ENCODE measurements at regions not wholly inside any gene's neighbourhood (a gene's known extent, or its start where the extent isn't known, plus 50 kb on each side); places are given as distances from the start of the nearest gene placed in this dataset.

DNA sequence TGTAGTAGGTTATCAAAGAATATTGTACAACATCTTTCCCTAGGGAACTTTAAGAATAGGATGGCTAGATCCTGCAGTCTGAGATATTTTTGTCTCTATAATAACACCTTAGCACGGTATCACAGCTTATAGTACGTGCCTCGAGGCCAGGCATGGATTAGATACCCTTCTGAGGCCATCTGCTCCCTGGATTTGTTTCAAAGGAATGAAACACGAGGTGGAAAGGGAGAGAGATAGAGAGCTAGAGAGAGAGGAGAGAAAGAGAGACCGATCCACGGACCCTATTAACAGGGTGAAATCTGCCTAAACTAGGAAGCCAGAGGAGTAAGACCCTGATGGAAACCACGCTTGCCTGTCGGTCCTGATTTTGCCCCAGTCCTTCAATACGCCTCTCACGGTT lies 92.5 kb downstream of the CD83 start:
- TF ChIP-seq POLR2A (IDR thresholded peaks at IDR 0.05) = no peak
- TF ChIP-seq, protein P1, sequence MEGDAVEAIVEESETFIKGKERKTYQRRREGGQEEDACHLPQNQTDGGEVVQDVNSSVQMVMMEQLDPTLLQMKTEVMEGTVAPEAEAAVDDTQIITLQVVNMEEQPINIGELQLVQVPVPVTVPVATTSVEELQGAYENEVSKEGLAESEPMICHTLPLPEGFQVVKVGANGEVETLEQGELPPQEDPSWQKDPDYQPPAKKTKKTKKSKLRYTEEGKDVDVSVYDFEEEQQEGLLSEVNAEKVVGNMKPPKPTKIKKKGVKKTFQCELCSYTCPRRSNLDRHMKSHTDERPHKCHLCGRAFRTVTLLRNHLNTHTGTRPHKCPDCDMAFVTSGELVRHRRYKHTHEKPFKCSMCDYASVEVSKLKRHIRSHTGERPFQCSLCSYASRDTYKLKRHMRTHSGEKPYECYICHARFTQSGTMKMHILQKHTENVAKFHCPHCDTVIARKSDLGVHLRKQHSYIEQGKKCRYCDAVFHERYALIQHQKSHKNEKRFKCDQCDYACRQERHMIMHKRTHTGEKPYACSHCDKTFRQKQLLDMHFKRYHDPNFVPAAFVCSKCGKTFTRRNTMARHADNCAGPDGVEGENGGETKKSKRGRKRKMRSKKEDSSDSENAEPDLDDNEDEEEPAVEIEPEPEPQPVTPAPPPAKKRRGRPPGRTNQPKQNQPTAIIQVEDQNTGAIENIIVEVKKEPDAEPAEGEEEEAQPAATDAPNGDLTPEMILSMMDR (IDR thresholded peaks at IDR 0.05) = no peak
